ENCODE measurements at regions not wholly inside any gene's neighbourhood (a gene's known extent, or its start where the extent isn't known, plus 50 kb on each side); places are given as distances from the start of the nearest gene placed in this dataset.

- no peak for DNase-seq
These were observed 111.5 kb upstream of the NHSL1 start for GRCh38 chr6:138610816-138611215.

- DNase-seq = no peak
These were observed 114.9 kb upstream of the NHSL1 start for GRCh38 chr6:138614151-138614550.

GRCh38 chr6:138618168-138618567, 118.9 kb upstream of the NHSL1 start:
- no peak for DNase-seq

DNA sequence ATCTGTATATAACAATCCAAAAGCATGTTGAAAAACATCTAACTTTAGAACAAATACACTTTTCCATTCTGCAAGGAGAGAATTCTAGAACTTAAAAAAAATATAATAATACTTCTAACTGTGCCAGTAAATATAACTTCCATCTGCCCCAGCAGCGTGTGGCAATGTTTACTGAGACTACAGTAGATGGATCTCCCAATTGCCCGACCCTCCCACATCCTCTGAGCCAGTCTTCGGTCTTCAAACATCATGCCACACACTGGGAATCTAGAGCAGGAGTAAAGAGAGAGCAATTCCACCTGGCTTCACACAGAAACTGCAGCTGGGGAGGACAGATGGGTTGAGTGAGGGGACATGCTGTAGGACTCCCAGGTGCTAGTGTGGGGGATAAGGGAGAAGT, 121.3 kb upstream of the NHSL1 start:
- no peak for DNase-seq

GRCh38 chr6:138622967-138623366, 123.7 kb upstream of the NHSL1 start:
- no peak for DNase-seq

DNA sequence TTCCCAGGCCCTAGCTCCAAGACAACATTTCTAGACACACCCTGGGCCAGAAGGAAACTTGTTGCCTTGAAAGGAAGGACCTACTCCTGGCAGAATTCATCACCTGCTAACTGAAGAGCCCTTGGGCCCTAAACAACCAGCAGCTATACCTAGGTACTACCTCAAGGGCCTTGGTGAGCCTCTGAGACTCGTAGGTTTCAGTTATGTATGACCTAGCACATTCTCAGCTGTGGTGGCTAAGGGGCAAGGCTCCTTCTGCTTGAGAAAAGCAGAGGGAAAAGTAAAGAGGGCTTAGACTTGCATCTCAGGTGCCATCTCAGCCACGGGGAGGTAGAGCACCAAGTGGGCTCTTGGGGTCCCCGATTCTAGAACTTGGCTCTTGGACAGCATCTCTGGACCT, 132.3 kb upstream of the NHSL1 start:
- no peak for DNase-seq

DNA sequence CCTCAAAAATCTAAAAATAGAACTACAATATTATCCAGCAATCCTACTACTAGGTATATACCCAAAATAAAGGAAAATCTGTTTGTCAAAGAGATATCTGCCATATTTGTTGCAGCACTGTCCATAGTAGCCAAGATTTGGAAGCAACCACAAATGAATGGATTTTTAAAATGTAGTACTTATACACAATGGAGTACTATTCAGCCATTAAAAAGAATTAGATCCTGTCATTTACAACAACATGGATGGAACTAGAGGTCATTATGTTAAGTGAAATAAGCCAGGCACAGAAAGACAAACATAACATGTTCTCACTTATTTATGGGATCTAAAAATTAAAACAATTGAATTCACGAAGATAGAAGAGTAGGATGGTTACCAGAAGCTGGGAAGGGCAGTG, 135.7 kb upstream of the CCDC28A start:
- DNase-seq = no peak

DNA sequence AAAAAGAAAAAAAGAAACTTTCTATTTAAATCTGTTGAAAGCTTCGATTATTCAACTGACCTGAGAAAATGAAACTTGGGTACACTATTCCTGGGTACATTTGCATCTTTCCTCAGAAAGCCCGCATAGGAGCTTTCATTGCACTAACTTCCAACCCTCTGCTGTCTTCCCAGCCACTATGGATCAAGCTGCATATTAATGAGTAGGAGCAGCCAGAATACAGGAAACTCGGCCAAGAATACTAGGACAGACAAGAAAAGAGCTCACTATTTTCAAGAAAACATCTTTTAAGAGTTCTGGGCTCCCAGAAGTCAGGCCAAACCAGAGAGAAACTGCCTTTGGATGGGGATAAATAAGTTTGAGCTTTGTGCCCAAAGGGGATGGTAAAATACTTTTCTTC, 135.0 kb upstream of the CCDC28A start:
- DNase-seq = no peak

DNA sequence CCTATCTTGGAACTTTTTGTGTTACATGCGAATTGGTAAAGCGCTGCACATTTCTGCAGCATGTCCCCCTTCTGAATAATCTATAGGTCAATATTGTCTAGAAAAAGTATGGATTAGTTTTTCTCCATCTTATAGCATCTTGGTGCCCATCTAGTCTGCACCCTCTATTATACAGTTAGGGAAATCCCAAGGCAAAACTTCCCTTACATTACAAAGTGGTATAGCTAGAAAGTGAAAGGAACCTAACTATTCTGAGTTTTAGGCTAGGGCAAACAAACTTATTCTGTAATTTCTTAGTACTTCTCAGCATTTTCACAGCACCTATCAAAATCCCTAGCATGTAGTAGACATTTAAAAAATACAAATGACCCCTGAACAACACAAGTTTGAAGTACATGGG, 133.5 kb upstream of the CCDC28A start:
- no peak for DNase-seq

DNA sequence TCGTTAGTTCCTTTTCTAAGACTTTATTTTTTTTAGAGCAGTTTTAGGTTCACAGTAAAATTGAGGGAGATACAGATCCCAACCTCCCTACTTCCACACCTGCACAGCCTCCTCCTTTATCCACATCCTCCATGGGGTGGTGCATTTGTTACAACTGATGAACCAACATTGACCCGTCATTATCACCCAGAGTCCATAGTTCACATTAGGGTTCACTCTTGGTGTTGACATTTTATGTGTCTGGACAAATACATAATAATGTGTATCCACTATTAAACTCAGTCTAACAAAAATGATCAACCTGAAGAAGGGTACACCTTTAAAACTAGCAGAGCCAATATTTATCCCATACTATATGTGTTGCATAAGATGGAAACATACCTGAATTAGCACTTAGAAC, 130.4 kb upstream of the CCDC28A start:
- DNase-seq = no peak

- DNase-seq = no peak
These were observed 127.5 kb upstream of the CCDC28A start for GRCh38 chr6:138645976-138646640.

- DNase-seq = no peak
These were observed 126.6 kb upstream of the CCDC28A start for GRCh38 chr6:138647006-138647405.

GRCh38 chr6:138648127-138648526, 125.4 kb upstream of the CCDC28A start:
- DNase-seq = no peak

DNA sequence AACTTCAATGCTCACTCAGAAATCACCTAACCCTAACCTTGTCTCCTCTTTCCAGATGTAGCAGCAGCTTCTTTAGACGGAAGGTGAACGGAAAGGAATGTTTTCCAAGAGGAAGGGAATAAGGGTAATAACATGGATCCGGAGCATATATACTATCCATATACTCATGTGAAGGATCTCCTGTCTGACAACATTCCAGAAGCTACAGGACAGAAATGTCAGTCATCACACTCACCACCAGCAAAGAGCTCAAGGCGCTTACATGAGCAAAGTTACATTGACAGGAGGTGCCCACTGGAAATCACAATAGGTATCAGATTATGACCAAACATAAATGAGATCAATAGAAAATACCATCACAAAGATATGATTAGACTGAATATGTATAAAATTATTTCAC, 122.1 kb upstream of the CCDC28A start:
- DNase-seq = no peak

DNA sequence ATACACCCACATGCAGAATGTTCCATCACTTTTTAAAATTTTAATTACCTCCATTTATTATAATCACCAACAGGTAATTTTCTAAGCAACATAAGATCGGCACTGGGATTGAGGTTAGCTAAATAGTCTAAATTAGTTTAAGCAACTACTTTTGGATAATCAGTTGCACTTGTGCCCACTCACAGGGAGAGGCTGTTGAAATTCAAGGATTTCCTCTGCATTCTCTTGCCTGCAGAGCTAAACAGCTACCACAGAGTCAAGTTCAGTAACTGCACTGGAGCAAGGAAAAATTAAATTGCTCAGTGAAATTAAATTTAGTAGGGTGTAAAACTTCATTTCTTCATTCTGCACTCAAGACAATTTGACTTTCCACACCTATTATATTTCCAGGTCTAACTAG, 120.7 kb upstream of the CCDC28A start:
- DNase-seq = no peak

- no peak for DNase-seq
These were observed 120.1 kb upstream of the CCDC28A start for GRCh38 chr6:138653435-138653834.

- DNase-seq = no peak
These were observed 118.6 kb upstream of the CCDC28A start for GRCh38 chr6:138654715-138655634.

DNA sequence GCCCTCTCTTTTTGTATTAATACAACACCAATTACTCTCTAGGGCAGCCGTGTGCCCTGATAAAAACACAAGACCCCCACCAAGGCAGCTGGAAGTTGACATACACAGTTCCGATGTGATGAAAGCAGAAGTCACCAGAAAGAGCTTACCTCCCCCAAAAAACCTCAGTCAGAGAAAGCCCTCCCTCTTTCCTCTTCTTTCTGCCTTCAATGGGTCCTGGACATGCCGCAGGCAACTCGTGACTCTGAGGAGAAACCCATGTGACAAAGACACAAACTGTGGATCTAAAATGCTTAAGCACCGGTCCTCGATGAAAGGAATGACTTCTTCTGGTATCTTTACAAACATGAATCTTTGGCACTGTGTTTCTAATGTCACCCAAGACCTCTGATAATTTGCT, 117.7 kb upstream of the CCDC28A start:
- no peak for DNase-seq

DNA sequence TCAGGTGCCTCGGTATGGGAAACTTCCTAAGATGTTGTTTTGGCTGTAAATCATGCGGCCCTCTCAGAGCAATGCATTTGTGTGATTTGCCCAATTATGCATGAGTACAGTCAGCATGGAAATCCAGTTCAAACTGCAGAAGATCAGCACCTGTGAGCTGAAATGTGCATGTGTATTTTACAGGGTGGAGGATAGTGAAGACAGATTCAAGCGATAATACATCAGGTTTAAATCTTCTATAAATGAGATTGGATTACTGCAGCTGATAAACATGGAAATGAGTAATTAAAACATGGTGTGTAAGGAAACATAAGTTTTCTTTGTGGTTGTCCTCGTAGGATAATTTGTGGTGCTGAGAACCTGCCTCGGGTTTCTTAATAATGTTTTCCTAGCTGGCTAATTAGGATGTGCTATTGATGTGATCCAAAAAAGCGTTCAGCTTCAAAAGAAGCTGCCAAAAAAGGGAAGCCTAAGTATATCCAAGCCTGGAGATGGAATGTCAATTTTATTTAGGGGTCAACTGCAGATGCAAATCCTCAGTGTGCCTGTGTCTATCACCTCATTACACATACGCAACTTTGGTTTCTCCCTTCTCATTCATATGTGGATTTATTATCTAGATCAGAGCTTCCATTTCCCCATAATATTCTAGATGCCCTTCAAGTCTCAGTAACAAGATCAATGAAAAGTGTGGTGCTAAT, 117.1 kb upstream of the CCDC28A start:
- no peak for DNase-seq

- DNase-seq = no peak
These were observed 116.5 kb upstream of the CCDC28A start for GRCh38 chr6:138657065-138657425.

- DNase-seq = no peak
These were observed 113.6 kb upstream of the CCDC28A start for GRCh38 chr6:138659998-138660397.

GRCh38 chr6:138662471-138662870, 111.1 kb upstream of the CCDC28A start:
- no peak for DNase-seq

DNA sequence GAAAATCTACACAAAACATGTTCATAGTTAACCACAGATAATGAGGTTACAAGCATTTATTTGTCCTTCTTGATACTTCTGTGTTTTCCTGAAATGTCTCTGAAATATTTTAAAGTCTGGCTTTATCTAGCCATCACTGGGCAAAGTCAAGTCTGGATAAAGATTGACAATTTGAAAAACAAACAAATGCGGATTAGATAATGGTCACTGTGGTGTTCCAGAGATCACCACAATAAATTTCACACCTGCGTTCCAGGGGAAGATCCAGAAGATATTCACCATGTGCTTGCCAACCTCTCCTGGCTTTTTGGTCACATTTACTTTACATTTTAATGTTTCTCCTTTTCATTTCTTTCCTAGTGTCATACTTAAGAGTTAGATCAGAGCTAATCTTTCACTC, 109.7 kb upstream of the CCDC28A start:
- no peak for DNase-seq

- DNase-seq = no peak
These were observed 108.8 kb upstream of the CCDC28A start for GRCh38 chr6:138664745-138665144.

All from activated CD4-positive, alpha-beta T cell treated with anti-CD3 and anti-CD28 coated beads for 1 hour (primary cell).